ENCODE measurements at regions not wholly inside any gene's neighbourhood (a gene's known extent, or its start where the extent isn't known, plus 50 kb on each side); places are given as distances from the start of the nearest gene placed in this dataset.

DNA sequence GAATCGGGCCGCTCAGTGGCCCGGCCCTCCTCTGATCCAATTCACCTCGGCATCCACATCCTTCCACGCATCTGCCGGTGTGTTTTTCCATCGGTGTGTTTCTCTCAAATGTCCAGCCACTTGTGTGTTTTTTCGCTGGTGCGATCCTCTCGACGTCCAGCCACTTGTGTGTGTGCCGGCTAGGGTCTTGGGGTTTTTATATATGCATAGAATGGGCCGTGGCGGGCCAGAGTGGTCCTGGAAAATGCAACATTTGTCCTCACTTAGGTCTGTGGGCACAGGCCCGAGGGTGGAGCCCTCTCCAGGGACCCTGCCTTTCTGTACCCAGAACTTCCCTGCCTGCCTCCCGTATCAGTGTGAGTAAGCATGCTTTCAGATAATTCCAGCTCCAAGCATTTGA, 1106.4 kb downstream of the AMY1C start:
- no peak for DNase-seq (ENCODE audit: low read depth)
- no peak overlapping the region for H3K4me3 ChIP-seq (ENCODE audit: low read depth, low read length)

DNA sequence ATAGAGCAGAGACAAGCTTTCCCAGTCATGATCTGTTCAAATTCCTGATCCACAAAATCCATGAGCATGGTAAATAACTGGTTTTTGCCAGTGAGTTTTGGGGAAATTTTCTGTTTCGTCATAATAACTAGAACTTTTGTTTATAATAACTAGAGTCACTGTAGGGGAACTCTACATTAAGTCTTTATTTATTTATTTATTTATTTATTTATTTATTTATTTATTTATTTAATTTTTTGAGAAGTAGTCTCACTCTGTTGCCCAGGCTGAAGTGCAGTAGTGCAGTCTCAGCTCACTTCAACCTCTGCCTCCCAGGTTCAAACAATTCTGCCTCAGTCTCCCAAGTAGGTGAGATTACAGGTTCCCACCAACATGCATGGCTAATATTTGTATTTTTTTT, 1106.8 kb downstream of the AMY1C start:
- no peak for DNase-seq (ENCODE audit: low read depth)
- H3K4me3 ChIP-seq (ENCODE audit: low read depth, low read length): no peak overlapping the region

DNA sequence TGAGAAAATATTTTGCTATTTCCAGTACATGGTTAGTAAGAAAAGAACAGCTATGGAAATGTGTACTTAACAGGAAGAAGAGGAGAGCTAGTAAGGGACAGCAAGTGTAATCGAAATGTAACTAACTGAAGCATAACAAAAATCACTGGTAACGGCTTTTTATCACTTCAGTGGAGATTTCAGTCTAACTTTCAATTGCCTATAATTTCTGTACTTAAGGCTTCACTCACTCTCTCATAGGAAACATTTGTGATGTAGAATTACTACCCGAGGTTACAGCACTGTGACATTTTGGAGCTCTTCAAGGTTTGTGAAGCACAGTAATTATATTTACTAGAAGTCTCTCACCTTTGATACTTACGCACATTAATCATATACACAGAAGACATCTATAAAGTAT, 1119.1 kb downstream of the AMY1C start:
- H3K4me3 ChIP-seq (ENCODE audit: low read depth, low read length): no peak overlapping the region
- DNase-seq (ENCODE audit: low read depth): no peak

DNA sequence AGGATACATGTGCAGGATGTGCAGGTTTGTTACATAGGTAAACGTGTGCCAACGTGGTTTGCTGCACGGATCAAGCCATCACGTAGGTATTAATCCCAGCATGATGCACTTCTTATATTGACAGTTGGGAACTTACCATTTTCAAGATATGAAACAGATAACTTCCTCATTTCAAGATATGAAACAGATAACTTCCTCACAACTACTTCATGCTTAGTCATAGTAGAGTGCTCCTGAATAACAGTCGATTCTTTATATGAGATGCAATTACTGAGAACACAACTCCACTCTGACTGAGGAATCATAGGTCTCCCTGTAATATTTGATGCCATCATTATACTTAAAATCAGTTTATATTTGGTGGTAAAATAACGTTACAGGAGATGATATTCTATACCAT, 1124.3 kb downstream of the AMY1C start:
- no peak overlapping the region for H3K4me3 ChIP-seq (ENCODE audit: low read depth, low read length)
- DNase-seq (ENCODE audit: low read depth): no peak

GRCh38 chr1:104878203-104878909, 1128.7 kb downstream of the AMY1C start:
- no peak overlapping the region for H3K4me3 ChIP-seq (ENCODE audit: low read depth, low read length)
- no peak for DNase-seq (ENCODE audit: low read depth)

DNA sequence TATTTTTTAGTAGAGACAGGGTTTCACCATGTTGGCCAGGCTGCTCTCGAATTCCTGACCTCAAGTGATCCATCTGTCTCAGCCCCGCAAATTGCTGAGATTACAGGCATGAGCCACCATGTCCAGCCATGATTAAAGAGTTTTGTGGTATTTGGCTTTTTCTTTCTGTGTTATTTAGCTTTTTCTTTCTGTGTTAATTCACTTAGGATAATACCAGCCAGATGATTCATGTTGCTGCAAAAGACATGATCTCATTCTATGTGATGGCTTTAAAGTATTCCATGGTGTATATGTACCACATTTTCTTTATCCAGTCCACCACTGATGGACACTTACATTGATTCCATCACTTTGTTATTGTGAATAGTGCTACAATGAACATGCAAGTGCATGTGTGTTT, 1135.2 kb downstream of the AMY1C start:
- no peak for DNase-seq (ENCODE audit: low read depth)
- no peak overlapping the region for H3K4me3 ChIP-seq (ENCODE audit: low read depth, low read length)

- no peak overlapping the region for H3K4me3 ChIP-seq (ENCODE audit: low read depth, low read length)
- DNase-seq (ENCODE audit: low read depth): no peak
Measured at GRCh38 chr1:104905322-104905721, 1155.6 kb downstream of the AMY1C start.

DNA sequence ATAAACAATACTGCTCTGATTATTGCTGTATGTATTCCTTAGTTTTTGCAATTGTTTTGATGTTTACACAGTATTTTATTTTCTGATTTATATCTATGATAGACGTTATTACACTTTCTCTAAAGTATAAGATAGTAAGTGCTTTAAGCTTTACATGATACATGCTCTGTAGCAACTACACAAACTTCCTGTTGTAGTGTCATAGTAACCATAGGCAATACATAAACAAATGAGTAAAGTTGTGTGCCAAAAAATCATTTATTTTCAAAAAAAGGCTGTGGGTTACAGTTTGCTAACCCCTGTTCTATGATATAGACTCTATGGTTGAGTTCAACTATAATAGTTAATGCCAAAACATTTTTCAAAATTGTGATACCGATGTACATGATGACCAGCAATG, 1156.4 kb downstream of the AMY1C start:
- no peak overlapping the region for H3K4me3 ChIP-seq (ENCODE audit: low read depth, low read length)
- DNase-seq (ENCODE audit: low read depth): no peak

- H3K4me3 ChIP-seq (ENCODE audit: low read depth, low read length): no peak overlapping the region
Measured at GRCh38 chr1:104919188-104919587, 1169.5 kb downstream of the AMY1C start.

GRCh38 chr1:104921525-104921924, 1171.8 kb downstream of the AMY1C start:
- no peak for DNase-seq (ENCODE audit: low read depth)
- no peak overlapping the region for H3K4me3 ChIP-seq (ENCODE audit: low read depth, low read length)

More at GRCh38 chr1:104919188-104919587, 1169.5 kb downstream of the AMY1C start:
- no peak for DNase-seq (ENCODE audit: low read depth)

DNA sequence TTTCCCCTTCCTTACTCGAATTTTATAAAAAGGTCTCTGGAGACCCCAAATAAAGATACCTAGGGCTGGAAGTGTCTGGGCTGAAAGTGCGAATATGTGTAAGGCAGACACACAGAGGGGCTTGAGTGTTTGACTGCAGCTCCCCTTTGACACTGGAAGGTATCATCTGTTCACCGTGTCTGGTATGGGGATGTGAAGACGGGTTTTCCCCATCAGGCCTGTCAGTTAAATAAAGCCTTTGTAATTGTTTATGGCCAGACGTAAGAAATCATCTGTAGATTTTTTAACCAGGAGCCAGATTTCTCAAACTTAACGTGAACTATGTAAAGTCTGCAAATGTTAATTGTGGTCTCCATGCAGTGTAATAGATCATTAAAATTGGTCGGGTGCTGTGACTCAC, 1173.4 kb downstream of the AMY1C start:
- no peak for DNase-seq (ENCODE audit: low read depth)
- no peak overlapping the region for H3K4me3 ChIP-seq (ENCODE audit: low read depth, low read length)

DNA sequence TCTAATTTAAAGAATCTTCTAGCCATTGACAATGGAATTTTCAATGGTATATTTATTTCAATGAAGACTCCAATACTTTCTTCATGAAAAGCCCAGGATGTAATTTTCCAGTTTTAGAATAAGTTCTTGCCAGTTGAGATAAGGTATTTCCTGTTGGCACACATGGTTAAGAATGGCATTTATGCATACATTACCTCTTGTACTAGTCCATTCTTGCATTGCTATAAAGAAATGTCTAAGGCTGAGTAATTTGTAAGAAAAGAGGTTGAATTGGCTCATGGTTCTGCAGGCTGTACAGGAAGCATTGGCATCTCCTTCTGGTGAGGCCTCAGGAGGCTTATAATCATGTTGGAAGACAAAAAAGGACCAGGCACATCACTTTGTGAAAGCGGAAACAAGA, 1179.6 kb downstream of the AMY1C start:
- H3K4me3 ChIP-seq (ENCODE audit: low read depth, low read length): no peak overlapping the region
- DNase-seq (ENCODE audit: low read depth): no peak

DNA sequence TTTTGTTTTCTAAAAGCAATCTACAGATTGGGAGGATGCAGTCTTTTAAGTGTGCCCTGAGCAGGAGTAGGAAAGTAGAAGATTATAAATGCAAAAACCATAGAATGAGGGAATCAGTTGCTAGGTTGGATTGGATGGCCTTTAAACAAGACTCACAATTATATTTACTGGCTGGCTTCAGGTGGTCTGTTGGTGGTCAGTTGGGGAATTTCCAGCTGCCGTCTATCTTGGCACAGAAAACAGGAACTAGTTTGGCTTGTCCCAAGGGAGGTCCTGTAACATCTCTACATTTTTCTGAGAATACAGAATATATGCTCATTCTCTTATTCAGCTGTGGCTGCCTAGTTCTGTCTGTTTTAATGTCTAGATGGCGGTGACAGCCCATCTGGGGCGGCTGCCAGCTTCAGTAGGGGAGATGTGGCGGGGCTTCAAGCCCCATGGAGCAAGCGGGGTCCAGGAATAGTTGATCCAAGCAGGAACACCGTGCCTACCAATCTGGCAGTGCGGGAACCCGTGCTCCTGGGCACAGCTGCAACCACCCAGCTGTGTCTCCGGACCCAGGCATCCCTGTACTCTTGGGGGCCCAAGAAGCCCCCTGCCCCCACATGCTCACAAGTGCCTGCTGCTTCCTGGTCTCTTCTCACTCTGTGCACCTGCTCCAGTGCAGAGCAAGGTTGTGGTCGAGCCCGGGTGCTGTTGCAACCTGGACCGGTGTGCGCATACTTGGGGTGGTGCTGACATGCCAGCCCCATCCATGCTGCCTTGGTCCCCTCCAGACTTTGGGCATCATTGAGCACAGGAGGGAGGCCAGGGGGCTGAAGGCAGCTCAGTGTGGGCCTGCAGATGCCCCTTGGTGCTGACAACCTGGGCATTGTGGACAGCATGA, 1182.6 kb downstream of the AMY1C start:
- no peak overlapping the region for H3K4me3 ChIP-seq (ENCODE audit: low read depth, low read length)
- DNase-seq (ENCODE audit: low read depth): no peak

- H3K4me3 ChIP-seq (ENCODE audit: low read depth, low read length): no peak overlapping the region
- DNase-seq (ENCODE audit: low read depth): no peak
Measured at GRCh38 chr1:104932949-104933679, 1183.4 kb downstream of the AMY1C start.

- DNase-seq (ENCODE audit: low read depth): no peak
- H3K4me3 ChIP-seq (ENCODE audit: low read depth, low read length): no peak overlapping the region
Measured at GRCh38 chr1:104933846-104934245, 1184.1 kb downstream of the AMY1C start.

- H3K4me3 ChIP-seq (ENCODE audit: low read depth, low read length): no peak overlapping the region
- no peak for DNase-seq (ENCODE audit: low read depth)
Measured at GRCh38 chr1:104945406-104945805, 1195.7 kb downstream of the AMY1C start.

DNA sequence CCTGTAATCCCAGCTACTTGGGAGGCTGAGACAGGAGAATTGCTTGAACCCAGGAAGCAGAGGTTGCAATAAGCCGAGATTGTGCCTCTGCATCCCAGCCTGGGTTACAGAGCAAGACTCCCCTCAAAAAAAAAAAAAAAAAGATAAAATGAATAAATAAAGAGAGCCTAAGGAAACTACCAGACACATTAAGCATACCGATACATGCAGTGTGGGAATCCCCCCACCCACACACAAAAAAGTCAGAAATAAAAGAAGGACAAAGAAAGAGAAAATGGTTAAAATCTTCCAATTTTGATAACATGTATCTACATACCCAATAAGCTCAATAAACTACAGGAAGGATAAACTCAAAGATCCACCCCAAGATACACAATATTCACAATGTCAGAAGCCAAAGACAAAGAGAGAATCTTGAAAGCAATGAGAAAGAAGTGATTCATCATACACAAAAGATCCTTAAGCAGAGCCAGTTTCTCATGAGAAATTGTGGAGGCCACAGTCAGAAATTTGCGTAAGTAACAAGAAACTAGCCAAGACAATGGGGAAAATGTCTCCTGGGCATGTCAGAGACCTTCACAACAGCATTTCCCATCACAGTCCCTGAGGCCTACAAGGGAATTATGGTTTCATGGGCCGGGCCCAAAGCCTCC, 1197.0 kb downstream of the AMY1C start:
- no peak for DNase-seq (ENCODE audit: low read depth)
- H3K4me3 ChIP-seq (ENCODE audit: low read depth, low read length): no peak overlapping the region

GRCh38 chr1:104953555-104953954, 1203.9 kb downstream of the AMY1C start:
- no peak overlapping the region for H3K4me3 ChIP-seq (ENCODE audit: low read depth, low read length)
- no peak for DNase-seq (ENCODE audit: low read depth)

GRCh38 chr1:104973516-104973915, 1223.8 kb downstream of the AMY1C start:
- H3K4me3 ChIP-seq (ENCODE audit: low read depth, low read length): no peak overlapping the region
- DNase-seq (ENCODE audit: low read depth): no peak

DNA sequence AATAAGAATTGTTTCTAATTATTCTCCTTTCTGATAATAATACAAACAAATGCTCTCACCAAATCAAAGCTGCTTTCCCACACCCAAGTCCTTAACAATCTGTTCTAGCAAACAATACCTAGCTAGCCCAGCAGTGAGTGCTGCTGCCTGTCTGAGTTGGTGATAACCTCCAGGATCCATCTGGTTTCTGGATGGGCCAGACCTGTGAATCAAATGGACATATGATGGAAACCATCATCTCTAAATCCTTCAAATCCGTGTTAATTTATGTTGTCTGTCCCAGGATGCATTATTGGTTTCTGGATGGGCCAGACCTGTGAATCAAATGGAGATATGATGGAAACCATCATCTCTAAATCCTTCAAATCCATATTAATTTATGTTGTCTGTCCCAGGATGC, 1230.0 kb downstream of the AMY1C start:
- no peak for DNase-seq (ENCODE audit: low read depth)
- H3K4me3 ChIP-seq (ENCODE audit: low read depth, low read length): no peak overlapping the region

Data from skeletal muscle cell (primary cell).